ENCODE measurements at regions not wholly inside any gene's neighbourhood (a gene's known extent, or its start where the extent isn't known, plus 50 kb on each side); places are given as distances from the start of the nearest gene placed in this dataset.
"Not testable (repeated sequence)": the region's sequence is repeated elsewhere in the genome, so short reads cannot be mapped to it uniquely, and the experiment has no call there.

DNA sequence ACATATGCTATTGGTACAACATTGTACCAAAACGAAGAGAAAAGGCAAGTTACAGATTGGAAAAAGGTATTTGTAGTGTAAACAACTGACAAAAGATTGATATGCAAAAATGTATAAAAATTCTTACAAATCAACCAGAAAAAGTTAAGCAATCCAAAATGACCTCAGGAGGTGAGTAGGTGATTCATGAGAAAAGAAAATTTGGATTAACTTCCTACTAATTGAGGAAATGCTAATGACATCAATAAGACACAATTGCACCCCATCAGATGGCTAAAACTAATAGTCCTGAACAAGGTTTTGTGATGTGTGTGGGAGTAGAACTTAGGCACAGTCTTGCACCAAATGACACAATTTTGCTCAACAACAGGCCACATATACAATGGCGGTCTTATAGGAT lies 129.3 kb downstream of the COPS8 start:
- DNase-seq (ENCODE audit: low spot score), result no peak

DNA sequence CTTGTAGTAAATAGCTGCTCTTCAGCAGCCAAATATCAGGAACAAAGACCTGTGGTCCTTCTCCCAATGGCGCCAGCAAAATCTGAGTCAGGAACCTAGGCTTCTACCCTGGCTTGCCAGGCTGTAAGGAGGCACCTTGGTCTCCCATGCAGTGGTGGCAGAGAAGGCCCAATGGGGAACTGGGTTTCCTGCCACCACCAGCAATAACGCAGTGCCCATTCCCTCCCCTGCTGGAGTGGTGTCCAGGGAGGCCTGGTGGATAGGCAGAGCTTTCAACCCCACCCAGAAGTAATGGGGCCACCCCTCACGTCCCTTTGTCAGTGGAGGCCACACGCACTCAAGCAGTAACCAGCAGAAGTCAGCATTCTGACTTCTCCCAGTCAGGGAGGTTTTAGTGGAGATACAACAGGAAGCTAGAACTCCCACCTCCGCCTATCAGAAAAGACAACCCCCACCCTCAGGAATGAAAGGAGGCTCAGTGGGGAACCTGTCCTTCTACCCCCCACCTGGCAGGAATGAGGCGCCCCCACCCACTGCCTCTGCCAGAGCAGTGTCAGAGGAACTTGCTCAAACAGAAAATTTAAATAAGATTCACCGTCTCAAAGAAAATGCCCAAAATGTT lies 132.4 kb downstream of the COPS8 start:
- no peak for DNase-seq (ENCODE audit: low spot score)

DNA sequence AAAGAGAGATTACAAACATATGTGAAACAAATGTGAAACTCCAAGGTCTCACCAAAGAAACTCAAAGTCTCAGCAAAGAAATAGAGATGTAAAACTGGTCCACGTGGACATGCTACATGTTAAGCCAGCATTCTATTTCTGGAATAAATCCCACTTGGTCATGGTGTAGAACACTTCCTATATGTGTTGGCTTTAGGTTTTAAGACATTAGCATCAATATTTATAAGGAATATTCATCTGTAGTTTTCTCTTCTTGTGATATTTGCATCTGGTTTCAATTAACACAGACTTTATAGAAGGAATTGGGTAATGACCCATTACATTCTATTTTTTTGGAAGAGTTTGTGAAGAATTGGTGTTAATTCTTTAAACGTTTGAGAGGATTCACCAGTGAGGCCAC lies 133.1 kb downstream of the COPS8 start:
- no peak for DNase-seq (ENCODE audit: low spot score)

DNA sequence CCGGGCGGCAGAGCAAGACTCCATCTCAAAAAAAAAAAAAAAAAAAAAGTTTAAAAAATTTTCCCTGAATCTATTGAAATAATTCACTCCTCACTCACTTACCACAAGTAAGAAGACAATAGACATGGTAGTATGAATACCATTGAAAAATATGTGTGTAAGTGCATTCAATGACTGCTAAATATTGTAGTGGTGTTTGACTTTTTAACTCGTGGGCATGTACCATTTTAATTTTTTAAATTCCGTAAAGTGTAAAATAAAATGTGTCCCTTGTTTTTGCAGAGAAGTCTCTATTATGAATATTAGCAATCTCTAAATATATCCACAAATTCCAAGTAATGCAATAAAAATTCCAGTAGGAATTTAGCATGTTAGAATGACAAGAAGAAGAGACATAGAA lies 134.1 kb downstream of the COPS8 start:
- DNase-seq (ENCODE audit: low spot score), result no peak

DNA sequence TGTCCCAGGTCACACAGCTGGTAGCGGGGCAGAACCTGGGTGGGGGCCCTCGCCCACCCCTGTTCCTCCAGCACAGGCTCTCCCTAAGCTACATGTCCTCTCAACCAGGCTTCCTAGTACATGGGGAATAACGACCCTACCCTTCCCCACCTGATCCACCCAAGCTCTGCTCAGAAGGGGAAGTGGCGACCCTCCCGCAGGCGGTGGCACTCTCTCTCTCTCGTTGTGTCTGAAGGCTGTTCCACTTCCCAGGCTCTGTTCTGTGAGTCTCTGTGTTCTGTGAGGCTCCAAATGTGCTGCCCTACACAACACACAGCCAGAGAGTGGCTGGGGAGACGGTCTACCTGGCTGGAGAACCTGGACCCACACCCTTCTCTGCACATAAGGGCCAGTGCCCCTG lies 135.8 kb downstream of the COPS8 start:
- no peak for DNase-seq (ENCODE audit: low spot score)

DNA sequence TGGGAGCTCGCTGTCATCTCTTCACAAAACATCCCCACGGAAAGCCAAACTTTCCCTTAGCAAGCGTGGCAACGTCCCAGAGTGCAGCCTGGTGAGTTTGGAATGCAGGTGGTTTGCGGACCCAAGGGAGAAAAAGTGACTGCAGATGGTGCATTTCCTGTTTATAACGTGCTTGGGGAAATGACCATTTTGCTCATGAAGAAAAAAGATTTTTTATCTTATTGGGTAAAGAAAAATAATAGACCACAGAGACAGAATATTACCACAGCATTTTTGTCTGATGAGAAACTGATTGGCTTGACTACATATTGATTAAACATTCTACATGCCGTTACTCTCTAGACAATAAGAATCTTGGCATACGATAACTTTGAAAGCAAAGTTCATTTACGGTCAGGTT lies 136.5 kb downstream of the COPS8 start:
- DNase-seq (ENCODE audit: low spot score), result no peak

DNA sequence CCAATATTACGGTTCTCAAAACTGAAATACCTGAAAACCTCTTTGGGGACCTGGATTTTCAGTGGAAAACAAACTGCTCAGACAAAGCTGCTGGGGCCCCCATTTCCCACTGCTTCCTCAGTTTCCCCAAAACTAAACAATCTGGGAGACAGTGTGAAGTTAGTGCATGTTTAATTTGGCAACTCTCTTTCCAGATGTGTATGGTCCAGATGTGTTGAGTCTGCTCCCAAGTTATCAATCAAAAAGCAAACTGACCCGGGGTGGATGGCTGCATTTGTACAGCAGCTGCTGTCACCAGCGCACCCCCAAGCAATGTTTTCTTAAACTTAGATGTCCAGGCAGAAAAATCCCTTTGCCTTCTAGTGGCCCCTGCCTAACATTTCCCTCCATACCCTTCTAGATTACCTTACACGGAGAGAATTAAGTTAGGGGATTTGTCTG lies 136.9 kb downstream of the COPS8 start:
- no peak for DNase-seq (ENCODE audit: low spot score)

DNA sequence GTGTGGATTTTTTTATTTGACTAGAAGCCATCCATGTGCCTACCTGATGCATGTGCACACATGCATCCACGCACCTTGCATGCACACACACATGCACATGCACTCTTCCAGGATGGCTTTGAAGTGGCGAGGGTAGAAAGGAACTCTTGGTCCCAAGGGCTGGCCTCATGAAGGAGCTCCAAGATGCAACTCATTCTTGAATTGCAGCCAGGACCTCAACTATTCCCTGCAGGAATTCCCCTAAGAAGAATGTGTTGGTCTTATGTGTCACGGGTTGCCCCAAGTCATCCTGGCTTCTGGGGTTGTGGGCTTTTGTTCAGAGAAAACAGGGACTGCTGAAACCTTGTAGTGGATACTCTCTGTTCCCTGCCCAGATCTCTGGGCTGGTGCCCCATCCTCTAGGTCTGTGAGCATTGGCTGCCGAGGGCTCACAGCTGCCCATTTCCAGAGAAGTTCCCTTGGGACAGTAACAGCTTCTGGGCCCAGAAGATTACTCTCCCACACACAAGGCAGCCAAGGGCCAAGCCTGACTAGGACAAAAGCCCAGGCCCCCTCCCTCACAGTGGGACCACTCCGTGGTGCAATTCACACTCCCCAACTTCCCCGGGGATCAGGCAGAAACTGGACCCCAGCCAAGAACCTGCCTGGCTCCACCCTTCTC lies 137.6 kb downstream of the COPS8 start:
- DNase-seq (ENCODE audit: low spot score), result peak; percentile 60

DNA sequence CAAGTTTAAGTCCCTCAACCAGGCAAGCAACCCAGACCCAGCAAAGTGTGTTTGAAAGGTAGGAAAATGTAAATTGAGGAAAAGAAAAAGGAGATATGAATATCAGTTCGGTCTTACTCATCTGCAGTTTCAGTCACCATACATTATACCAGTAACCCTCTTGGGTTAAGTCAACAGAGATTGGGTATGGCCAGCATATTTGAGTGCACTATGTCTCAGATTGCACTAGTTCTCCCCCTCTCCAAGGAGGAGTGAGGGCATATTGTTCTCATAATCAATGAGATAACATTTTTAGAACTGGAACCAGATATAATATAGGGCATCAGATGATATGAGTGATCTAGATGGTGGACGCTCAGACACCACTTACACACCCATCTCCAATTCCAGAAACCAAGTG lies 141.5 kb downstream of the COPS8 start:
- DNase-seq (ENCODE audit: low spot score), result no peak

DNA sequence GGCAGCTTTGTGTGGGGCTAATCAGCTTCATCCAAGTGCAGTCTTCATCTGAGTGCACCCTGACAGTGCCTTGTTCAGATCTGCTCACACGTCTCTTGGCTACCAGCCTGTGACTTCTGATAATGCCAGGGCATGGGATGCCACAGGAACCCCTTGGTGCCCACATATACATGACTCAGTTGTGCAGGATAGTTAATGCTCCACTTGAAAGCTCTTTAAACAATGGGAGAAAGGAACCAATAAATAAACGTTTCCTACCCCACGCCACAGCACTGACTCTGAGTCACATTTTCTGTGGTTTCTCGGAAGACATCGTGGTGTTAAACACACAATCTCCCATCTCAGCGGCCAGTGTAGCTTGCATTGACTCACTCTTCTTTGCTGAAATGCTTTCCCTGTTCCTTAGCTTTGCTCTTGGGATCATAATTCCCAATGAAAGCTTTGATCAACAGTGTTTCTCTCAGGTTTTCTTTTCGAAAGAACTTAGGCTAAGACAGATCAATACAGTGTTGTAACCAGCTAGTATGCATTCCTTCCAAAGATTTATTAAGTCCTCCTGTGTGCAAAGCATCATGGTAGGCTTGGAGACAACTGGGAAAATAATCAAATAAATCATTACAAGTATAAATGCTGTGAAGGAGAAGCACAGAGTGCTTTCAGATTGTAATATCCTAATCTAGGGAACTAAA lies 142.0 kb downstream of the COPS8 start:
- no peak for DNase-seq (ENCODE audit: low spot score)

DNA sequence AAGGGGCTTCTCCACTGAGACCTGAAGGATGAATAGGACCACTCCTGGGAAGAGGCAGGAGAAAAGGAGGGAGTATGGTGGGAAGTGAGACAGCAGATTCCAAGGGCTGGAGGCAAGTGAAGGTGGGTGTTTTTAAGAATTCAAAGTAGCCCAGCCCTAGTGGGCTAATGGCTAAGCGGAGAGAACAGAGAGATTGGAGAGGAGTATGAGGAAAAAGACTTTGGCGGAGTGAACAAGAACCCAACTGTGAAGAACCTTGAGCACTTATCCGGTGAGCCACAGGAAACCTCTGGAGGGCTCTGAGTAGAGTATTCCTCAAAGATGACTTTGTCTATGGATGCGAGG lies 142.6 kb downstream of the COPS8 start:
- no peak for DNase-seq (ENCODE audit: low spot score)

DNA sequence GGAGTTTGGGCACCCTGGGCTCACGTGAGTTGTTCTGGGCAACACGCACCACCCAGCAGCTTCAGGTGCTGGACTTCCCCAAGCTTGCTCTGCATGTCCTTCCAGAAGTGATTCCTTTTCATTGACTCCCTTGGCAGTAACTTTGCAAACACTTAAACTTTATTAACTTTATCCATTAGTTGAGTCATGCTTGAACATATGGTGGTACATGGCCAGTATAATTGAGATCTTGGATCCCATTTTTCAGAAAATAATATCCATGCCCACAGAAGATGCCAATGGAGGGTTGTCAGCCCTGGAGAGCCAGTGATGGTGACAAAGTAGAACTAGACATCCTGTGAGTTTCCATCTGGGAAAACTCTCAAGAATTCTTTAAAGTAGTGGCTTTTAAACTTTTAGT lies 144.2 kb downstream of the COPS8 start:
- no peak for DNase-seq (ENCODE audit: low spot score)

DNA sequence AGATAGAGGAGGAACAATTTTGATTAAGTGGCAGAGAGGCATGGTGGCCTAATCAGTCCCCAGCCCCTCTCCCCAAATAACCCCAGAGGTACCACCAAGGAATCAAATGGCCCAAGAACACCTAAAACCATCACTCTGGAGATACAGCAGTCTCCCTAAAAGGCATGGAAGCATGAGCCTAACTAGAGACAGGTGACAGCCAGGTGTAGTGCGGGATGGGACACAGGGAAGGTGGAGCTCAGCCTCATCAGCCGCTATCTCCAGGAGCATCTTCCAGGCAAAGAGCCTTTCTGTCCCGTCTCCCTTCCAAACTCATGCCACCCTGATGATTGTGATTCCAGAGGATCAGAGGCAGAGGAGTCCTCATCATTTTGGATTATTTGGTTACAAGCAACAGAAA lies 144.7 kb downstream of the COPS8 start:
- DNase-seq (ENCODE audit: low spot score), result no peak

DNA sequence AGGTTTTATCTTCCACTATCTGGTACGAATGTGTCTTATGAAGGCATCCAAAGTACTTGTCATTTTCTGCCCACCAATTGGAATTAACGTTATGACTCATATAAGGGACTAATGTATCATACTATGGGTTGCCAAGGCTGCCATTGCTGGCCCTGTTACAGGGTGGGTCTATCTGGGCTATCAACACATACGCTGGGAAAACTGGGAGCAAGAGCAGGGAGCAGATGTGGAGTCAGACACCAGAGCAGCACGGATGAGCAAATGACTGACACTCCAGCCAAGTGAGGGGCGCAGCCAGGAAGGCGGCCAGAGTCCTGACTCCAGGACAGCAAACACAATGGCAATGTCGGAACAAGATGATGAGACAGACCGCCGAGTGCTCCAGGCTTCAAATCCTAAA lies 145.9 kb downstream of the COPS8 start:
- DNase-seq (ENCODE audit: low spot score), result no peak

DNA sequence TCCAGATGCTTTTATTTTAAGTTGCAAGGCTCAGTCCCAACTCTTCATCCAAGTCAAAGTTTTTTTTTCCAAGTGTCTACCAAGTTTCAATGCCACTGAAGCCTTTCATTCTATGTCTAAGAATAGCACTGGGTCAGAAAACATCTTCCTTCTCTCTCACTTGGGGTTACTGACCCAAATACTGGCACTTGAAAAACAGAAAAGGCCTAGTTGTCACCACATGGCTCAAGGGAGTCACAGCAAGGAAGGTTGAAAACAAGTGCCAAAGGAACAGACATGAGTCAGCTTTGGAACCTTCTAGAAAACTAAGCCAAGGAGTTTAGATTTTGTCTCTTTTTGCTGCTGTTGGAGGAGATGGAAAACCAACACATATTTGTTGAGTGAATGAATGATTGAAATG lies 146.5 kb downstream of the COPS8 start:
- no peak for DNase-seq (ENCODE audit: low spot score)

DNA sequence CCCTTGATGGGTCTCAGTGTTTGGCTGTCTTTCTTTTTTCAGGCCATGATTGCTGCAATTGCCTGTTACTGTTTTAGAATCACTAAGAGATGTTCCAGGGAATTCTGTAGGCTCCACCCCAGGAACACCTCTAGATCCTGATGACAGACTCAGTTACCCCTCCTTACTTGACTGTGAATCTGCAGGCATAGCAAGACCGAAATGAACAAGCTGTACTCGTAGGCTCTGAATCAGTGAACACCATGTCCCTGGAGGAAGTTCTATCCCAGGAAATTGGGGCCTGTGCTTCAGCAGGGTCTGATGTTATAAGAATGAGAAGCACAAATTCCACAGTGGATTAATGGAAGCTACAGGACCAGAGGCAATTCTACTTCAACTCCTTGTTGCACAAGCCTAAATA lies 148.6 kb downstream of the COPS8 start:
- DNase-seq (ENCODE audit: low spot score), result no peak

DNA sequence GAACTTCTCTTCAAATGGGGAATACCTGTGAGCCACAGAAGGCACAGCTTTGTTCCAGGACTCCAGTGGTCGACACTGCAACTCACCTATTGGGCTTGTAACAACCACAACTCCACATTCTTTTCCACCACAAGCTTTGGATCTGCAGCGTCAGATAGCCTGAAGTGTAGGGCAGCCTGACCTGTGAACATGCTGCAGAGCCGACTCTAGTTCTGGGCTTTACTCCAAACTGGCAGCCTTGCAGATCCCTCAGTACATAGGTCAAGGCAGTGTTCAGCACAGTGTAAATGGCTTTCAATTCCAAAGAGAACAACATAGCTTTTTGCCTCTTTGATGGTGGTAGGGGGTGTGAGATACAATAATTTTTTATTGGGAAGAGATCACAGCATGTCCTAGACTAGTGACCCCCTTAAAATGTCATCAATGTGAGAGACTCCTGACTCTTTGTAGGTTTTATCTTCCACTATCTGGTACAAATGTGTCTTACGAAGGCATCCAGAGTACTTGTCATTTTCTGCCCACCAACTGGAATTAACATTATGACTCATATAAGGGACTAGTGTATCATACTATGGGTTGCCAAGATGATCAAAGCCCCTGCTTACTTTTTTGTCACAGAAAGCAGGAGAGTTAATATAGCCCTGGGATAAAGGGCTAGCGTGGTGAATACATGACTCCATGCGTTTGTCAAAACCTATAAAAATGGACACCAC lies 149.8 kb downstream of the COPS8 start:
- peak; percentile 94 for DNase-seq (ENCODE audit: low spot score)

DNA sequence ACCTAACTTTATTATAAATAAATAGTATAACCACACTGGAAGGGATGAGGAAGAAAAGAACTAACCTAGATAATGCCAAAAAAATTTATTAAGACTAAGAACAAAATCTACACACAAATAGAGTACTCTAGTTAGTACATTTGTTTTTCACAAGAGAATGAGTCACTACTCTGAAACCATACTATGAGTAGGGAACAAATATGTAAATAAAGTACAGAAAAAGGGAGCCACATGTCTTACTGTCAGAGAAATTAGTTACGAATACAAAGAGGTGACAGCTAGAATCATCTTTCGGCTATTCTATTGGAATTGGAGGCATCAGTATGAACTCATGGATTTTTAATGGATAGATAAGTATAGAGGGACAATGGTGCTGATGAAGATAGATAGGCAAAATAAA lies 150.5 kb downstream of the COPS8 start:
- no peak for DNase-seq (ENCODE audit: low spot score)

DNA sequence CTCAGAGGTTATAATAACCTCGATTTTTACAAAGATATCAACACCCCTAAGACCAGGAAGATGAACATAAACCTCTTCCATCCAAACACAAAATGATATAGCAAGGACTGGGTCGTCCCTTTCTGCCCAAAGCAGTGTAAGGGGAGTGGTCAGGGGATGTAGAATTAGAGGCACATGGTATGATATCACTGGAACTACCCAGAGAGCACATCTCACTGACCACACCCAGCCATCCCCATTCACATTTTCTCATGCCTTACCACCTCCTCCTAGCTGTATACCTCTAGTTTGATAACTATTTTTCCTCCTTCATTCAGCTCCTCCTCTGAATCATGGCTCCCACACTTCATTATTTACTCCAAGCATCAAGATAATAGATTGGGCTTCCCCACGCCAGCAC lies 152.6 kb downstream of the COPS8 start:
- DNase-seq (ENCODE audit: low spot score), result no peak

DNA sequence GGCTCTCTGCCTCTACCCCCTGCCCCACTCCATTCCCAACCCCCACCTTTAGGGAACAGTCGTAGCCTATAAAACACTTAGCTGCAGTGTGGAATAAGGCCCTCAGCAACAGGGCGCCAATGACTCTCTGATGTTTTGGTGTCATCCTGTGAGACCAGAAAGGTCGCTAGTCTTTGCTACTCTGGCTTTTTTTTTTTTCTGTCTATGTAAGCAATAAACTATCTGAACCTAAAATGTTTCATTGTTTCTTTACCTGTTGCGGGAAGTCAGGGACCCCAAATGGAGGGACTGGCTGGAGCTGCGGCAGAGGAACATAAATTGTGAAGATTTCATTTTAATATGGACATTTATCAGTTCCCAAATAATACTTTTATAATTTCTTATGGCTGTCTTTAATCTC lies 154.6 kb downstream of the COPS8 start:
- DNase-seq (ENCODE audit: low spot score), result no peak

DNA sequence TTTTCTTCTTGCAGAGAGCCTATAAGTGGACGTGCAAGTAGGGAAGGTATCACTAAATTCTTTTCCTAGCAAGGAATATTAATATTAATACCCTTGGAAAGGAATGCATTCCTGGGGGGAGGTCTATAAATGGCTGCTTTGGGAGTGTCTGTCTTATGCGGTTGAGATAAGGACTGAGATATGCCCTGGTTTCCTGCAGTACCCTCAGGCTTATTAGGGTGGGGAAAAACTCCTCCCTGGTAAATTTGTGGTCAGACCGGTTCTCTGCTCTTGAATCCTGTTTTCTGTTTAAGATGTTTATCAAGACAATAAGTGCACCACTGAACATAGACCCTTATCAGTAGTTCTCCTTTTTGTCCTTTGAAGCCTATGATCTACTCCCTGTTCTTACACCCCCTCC lies 155.2 kb downstream of the COPS8 start:
- not testable (repeated sequence) for DNase-seq (ENCODE audit: low spot score)

DNA sequence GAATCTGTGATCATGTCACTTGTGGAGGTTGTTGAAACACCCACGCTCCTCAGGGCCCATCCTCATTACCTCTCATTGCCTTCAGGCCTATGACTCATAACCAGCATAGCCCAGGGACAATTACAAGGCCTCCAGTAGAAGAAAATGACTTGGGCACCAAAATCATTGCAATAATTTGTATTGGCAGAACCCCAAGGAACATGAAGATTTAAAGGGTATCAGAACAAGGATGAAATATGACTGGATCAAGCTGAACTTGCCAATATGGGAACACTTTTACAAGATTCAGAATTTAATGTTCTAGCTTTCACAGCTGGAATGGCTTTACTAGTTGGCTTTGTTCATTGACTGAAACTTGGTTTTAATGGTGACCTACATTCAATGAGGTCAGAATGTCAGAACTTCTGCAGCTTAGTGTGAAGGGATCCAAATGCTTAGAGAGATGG lies 156.4 kb downstream of the COPS8 start:
- DNase-seq (ENCODE audit: low spot score), result no peak

DNA sequence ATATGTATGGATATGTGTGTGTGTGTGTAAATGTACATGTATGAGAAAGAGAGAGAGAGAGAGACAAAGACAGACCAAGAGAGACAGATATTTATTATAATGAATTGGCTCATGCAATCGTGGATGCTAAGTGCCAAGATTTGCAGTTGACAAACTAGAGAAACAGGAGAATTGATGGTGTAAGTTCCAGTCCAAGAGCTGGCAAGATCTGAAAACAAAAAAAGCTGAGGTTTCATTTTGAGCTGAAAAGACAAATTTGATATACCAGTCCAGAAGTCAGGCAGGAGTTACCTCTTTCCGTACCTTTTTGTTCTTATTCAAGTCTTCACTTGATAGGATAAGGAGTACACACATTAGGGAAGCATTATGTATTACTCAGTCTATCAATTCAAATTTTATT lies 157.8 kb downstream of the COPS8 start:
- no peak for DNase-seq (ENCODE audit: low spot score)

All from umbilical cord (tissue), 1 donor.